LNCAP (cell line): ENCODE measurements at regions not wholly inside any gene's neighbourhood (a gene's known extent, or its start where the extent isn't known, plus 50 kb on each side); places are given as distances from the start of the nearest gene placed in this dataset.

Experiments
- CTCF ChIP-seq: fragments of 450-650 bp; IDR thresholded peaks from 2 replicates; pipeline ENCODE4 v1.5.1; 2017; ENCODE audit warnings: mild to moderate bottlenecking

GRCh38 chr1:38787041-38787440 lies 72.5 kb downstream of the RRAGC start:
- TF ChIP-seq CTCF: no peak

- no peak for TF ChIP-seq CTCF
Observed at GRCh38 chr1:38786040-38786436, 73.5 kb downstream of the RRAGC start.

GRCh38 chr1:38785285-38786039 lies 74.1 kb downstream of the RRAGC start:
- TF ChIP-seq CTCF: no peak

GRCh38 chr1:38784452-38785284 lies 74.9 kb downstream of the RRAGC start:
- TF ChIP-seq CTCF: no peak

GRCh38 chr1:38783640-38784229 lies 75.8 kb downstream of the RRAGC start:
- no peak for TF ChIP-seq CTCF

- no peak for TF ChIP-seq CTCF
Observed at GRCh38 chr1:38781872-38782617, 77.5 kb downstream of the RRAGC start.

- TF ChIP-seq CTCF: no peak
Observed at GRCh38 chr1:38780133-38780532, 79.4 kb downstream of the RRAGC start.
